GM12875 (cell line): ENCODE measurements at regions not wholly inside any gene's neighbourhood (a gene's known extent, or its start where the extent isn't known, plus 50 kb on each side); places are given as distances from the start of the nearest gene placed in this dataset.

Source experiments
- H3K4me3 ChIP-seq: one replicate; pipeline ENCODE4 v1.5.1; 2011; ENCODE audit warnings: low read depth, low read length, control low read depth
- CTCF ChIP-seq: IDR thresholded peaks from 2 replicates; pipeline ENCODE4 v1.5.1; 2011; ENCODE audit warnings: low read depth, mild to moderate bottlenecking, control low read depth, inconsistent platforms, low read length, moderate library complexity, borderline replicate concordance; ENCODE audit not compliant: insufficient read depth

GRCh38 chr3:191783024-191783423, 322.1 kb downstream of the PYDC2 start:
- TF ChIP-seq CTCF = no peak
- no peak overlapping the region for H3K4me3 ChIP-seq

DNA sequence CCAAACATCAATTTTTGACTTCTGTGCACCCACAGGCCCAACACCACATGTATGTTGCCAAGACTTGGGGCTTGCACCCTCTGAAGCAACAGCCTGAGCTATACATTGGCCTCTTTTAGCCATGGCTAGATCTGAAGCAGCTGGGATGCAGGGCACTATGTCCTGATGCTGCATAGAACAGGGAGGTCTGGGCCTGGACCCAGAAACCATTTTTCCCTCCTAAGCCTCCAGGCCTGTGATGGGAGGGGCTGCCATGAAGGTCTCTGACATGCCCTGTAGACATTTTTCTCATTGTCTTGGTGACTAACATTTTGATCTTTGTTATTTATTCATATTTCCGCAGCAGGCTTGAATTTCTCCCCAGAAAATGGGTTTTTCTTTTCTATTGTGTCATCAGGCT, 330.0 kb downstream of the PYDC2 start:
- H3K4me3 ChIP-seq = no peak overlapping the region
- TF ChIP-seq CTCF = no peak

DNA sequence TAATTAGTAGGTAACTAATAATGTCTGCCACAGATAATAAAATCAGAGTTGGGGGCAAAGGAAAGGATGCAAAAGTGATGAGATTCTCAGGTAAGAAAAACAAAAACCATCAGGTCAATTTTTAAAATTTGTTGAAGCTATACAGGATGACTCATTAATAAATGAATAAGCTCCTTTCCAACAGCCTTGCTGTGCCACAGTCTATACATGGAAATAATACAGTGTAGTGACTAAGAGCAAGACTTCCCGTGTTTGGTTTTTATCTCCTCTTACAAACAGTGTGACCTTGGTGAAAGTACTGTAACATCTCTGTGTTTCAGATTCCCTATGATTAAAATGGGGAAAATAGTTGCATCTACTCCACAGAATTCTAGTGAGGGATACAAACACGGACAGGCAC, 331.6 kb downstream of the PYDC2 start:
- H3K4me3 ChIP-seq = no peak overlapping the region
- no peak for TF ChIP-seq CTCF

DNA sequence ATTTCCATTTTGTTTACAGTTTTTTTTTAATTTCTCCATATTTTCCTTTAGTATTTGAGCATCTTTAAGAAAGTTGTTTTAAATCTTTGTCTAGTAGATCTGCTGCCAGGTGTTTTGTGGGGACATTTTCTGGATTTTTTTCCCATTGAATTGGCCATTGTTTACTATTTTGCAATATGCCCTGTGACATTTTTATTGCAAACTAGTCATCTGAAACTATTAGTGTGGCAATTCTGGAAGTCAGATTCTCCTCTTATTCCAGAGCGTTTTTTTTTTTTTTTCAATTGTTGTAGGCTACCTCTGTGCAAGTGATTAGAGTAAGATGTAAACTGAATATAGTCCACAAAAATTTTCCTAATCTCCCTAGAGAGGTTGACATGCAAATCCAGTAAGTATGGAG, 334.2 kb downstream of the PYDC2 start:
- TF ChIP-seq CTCF = no peak
- H3K4me3 ChIP-seq = no peak overlapping the region

- no peak for TF ChIP-seq CTCF
- no peak overlapping the region for H3K4me3 ChIP-seq
These were observed 336.3 kb downstream of the PYDC2 start for GRCh38 chr3:191797271-191797670.

DNA sequence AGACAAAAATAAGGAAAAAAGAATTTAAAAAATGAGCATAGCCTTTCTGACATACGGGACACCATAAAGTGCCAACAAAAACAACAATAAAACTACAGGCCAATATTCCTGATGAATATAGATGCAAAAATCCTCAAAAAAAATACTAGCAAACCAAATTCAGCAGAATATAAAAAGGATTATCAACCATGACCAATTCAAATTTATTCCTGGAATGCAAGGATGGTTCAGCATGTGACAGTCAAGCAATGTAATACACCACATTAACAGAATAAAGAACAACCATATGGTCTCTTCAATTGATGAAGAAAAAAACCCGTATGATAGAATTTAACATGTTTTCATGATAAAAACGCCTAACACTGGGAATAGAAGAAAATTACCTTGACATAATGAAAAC, 341.7 kb downstream of the PYDC2 start:
- H3K4me3 ChIP-seq = no peak overlapping the region
- TF ChIP-seq CTCF = no peak

GRCh38 chr3:191804935-191805334, 344.0 kb downstream of the PYDC2 start:
- H3K4me3 ChIP-seq = no peak overlapping the region
- TF ChIP-seq CTCF = no peak
